PFSK-1 (cell line): ENCODE measurements at regions not wholly inside any gene's neighbourhood (a gene's known extent, or its start where the extent isn't known, plus 50 kb on each side); places are given as distances from the start of the nearest gene placed in this dataset.

Experiments used
- FOXP2 ChIP-seq: optimal IDR thresholded peaks from 2 replicates; pipeline ENCODE3; 2011; ENCODE audit warnings: borderline replicate concordance, control low read depth, inconsistent platforms; ENCODE audit not compliant: insufficient read depth; ENCODE audit errors: extremely low read length, extremely low read depth
- POLR2AphosphoS5 ChIP-seq: IDR thresholded peaks from 2 replicates; pipeline ENCODE4 v1.6.1; 2012; ENCODE audit warnings: low read depth, mild to moderate bottlenecking, control low read depth, low read length, moderate library complexity
- REST ChIP-seq, 2 experiments: IDR thresholded peaks; 2 replicates each; pipeline versions ENCODE4 v1.6.1 to v1.8.0; 2011 to 2012; ENCODE audit warnings: low read depth in 2 of 2, low read length in 2 of 2, control low read depth in 1 of 2, inconsistent platforms in 1 of 2, mild to moderate bottlenecking in 1 of 2, moderate library complexity in 1 of 2; ENCODE audit not compliant: insufficient read depth in 1 of 2
- SIN3A ChIP-seq: IDR thresholded peaks from 2 replicates; pipeline ENCODE4 v1.6.1; 2012; ENCODE audit warnings: mild to moderate bottlenecking, low read length, moderate library complexity, borderline replicate concordance; ENCODE audit not compliant: insufficient read depth
- TAF1 ChIP-seq: IDR thresholded peaks from 2 replicates; pipeline ENCODE4 v1.6.1; 2012; ENCODE audit warnings: low read length, control low read depth, borderline replicate concordance; ENCODE audit not compliant: insufficient read depth

- no peak for TF ChIP-seq REST (IDR thresholded peaks at IDR 0.05; ENCODE audit: insufficient read depth in 1 of 2, low read depth in 2 of 2, low read length in 2 of 2)
- TF ChIP-seq FOXP2: no peak
- TF ChIP-seq TAF1: no peak
- no peak for TF ChIP-seq SIN3A
- TF ChIP-seq POLR2AphosphoS5: no peak
Measured at GRCh38 chr1:229047161-229047839, 223.6 kb upstream of the RAB4A start.

- no peak for TF ChIP-seq POLR2AphosphoS5
- TF ChIP-seq REST (IDR thresholded peaks at IDR 0.05; ENCODE audit: insufficient read depth in 1 of 2, low read depth in 2 of 2, low read length in 2 of 2): no peak
- TF ChIP-seq FOXP2: no peak
- no peak for TF ChIP-seq TAF1
- TF ChIP-seq SIN3A: no peak
Measured at GRCh38 chr1:229047840-229048620, 222.9 kb upstream of the RAB4A start.

- TF ChIP-seq SIN3A (no peak), FOXP2 (no peak), REST (IDR thresholded peaks at IDR 0.05; ENCODE audit: insufficient read depth in 1 of 2, low read depth in 2 of 2, low read length in 2 of 2) (no peak)
Measured at GRCh38 chr1:229048896-229049295, 222.0 kb upstream of the RAB4A start.

GRCh38 chr1:229056046-229056445, 214.9 kb upstream of the RAB4A start:
- no peak for TF ChIP-seq REST (IDR thresholded peaks at IDR 0.05; ENCODE audit: insufficient read depth in 1 of 2, low read depth in 2 of 2, low read length in 2 of 2)
- TF ChIP-seq POLR2AphosphoS5: no peak
- no peak for TF ChIP-seq FOXP2
- no peak for TF ChIP-seq SIN3A
- no peak for TF ChIP-seq TAF1
